Stimulated activated CD8-positive, alpha-beta memory T cell treated with anti-CD3 and anti-CD28 coated beads, Interleukin-2, amount 100 ng/mL, for 1 hour (primary cell): ENCODE measurements at regions not wholly inside any gene's neighbourhood (a gene's known extent, or its start where the extent isn't known, plus 50 kb on each side); places are given as distances from the start of the nearest gene placed in this dataset.
"Not testable (repeated sequence)": the region's sequence is repeated elsewhere in the genome, so short reads cannot be mapped to it uniquely, and the experiment has no call there.

Source experiments
- DNase-seq, 2 donors: peaks; one replicate each; pipeline ENCODE4 v3.0.0-alpha.2; 2020; ENCODE audit warnings: low read depth in 2 of 2

GRCh38 chr9:71273613-71274012 lies 152.2 kb upstream of the TRPM3 start:
- no peak for DNase-seq

GRCh38 chr9:71271602-71272001 lies 150.2 kb upstream of the TRPM3 start:
- no peak for DNase-seq

- no peak for DNase-seq
Measured at GRCh38 chr9:71270554-71270953, 149.1 kb upstream of the TRPM3 start.

- no peak for DNase-seq
Measured at GRCh38 chr9:71269859-71270258, 148.4 kb upstream of the TRPM3 start.

- no peak for DNase-seq
Measured at GRCh38 chr9:71268871-71269635, 147.6 kb upstream of the TRPM3 start.

- no peak for DNase-seq
Measured at GRCh38 chr9:71263451-71263850, 142.0 kb upstream of the TRPM3 start.

- not testable (repeated sequence) for DNase-seq
Measured at GRCh38 chr9:71260419-71260818, 139.0 kb upstream of the TRPM3 start.

- DNase-seq: no peak
Measured at GRCh38 chr9:71254592-71255277, 133.3 kb upstream of the TRPM3 start.

- no peak for DNase-seq
Measured at GRCh38 chr9:71253011-71253410, 131.6 kb upstream of the TRPM3 start.

GRCh38 chr9:71250581-71250980 lies 129.2 kb upstream of the TRPM3 start:
- DNase-seq: no peak

GRCh38 chr9:71249729-71250317 lies 128.4 kb upstream of the TRPM3 start:
- no peak for DNase-seq

- DNase-seq: no peak
Measured at GRCh38 chr9:71245651-71246050, 124.2 kb upstream of the TRPM3 start.

GRCh38 chr9:71243951-71244350 lies 122.5 kb upstream of the TRPM3 start:
- no peak for DNase-seq

GRCh38 chr9:71242081-71242480 lies 120.7 kb upstream of the TRPM3 start:
- DNase-seq: no peak

GRCh38 chr9:71237051-71237450 lies 115.6 kb upstream of the TRPM3 start:
- DNase-seq: no peak

GRCh38 chr9:71233646-71234045 lies 112.2 kb upstream of the TRPM3 start:
- no peak for DNase-seq

GRCh38 chr9:71223953-71224538 lies 102.6 kb upstream of the TRPM3 start:
- no peak for DNase-seq

- DNase-seq: no peak
Measured at GRCh38 chr9:71218774-71219173, 97.4 kb upstream of the TRPM3 start.

- no peak for DNase-seq
Measured at GRCh38 chr9:71213633-71214032, 92.2 kb upstream of the TRPM3 start.

GRCh38 chr9:71210326-71210725 lies 88.9 kb upstream of the TRPM3 start:
- no peak for DNase-seq

GRCh38 chr9:71209890-71210289 lies 88.5 kb upstream of the TRPM3 start:
- DNase-seq: no peak

- no peak for DNase-seq
Measured at GRCh38 chr9:71202931-71203330, 81.5 kb upstream of the TRPM3 start.

GRCh38 chr9:71191708-71192107 lies 70.3 kb upstream of the TRPM3 start:
- no peak for DNase-seq
